ENCODE measurements at regions not wholly inside any gene's neighbourhood (a gene's known extent, or its start where the extent isn't known, plus 50 kb on each side); places are given as distances from the start of the nearest gene placed in this dataset.

DNA sequence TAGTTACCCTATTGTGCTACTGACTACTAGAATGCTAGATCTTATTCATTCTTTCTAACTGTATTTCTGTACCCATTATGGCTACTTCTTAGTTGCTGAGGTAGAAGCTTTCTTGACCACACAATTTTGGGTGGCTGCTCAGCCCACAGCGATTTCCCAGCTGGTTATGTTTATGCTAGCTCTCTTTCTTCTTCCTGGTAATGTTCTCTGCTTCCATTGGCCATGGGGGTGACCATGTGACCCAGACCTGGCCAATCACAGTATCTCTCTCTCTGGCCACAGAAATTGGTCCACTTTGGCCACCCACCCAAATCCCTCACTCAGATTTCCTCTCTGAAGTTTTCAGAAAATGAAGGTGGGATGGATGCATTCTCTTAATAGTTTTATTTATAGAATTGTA lies 427.9 kb upstream of the CLINT1 start:
- no peak for DNase-seq

DNA sequence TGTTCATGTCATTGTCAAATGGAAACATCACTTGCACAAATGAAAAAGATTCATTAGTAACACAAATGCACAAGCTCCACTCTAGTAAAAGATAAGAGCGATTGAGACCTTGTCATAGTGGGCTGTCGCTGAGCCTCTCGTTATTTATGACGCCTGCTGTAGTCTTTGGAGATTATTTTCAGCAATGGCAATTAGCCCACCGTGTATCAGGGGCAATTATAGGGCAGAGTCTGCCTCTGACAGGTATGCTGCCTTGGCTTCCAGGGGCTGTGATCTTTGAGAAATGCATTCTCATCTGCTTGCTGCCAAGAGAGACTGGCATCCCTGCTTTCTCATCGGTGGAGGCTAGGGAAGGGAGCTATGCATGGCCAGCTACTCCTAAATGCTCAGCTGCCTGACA lies 426.8 kb upstream of the CLINT1 start:
- DNase-seq = no peak

DNA sequence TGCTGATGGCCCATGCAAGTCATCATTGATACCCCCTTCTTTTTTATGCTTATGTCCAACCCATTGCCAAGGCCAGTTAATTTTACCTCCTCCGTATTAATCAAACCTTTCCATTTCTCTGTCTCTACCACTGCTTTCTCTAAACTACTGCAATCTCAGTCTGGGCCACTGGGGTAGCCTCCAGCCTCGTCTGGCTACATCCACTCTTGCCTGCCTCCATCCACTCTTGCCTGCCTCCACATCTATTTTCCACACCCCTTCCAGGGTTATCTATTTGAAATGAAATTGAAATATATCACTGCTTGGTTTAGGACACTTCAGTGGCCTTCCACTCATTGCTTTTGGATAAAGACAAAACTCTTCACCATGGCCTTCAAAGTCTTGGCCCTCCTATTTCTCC lies 425.3 kb upstream of the CLINT1 start:
- no peak for DNase-seq

DNA sequence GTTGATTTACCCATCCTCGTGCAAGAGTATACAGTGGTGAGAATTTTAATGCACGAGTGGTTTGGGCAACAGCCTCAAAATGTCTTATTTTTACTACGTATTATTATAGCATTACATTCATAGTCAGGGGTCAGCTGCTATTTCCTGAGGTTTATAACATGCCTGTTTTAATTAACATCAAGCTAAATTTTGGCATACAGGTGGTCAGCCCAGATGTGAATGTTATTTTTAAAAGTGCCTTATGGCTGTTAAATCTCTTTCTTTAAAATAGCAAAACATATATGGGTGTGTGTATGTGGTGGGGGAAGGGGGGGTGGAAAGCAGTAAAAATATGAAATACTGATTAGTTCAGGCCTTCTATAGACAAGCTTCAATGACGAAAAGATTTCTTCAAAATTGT lies 424.5 kb upstream of the CLINT1 start:
- no peak for DNase-seq

DNA sequence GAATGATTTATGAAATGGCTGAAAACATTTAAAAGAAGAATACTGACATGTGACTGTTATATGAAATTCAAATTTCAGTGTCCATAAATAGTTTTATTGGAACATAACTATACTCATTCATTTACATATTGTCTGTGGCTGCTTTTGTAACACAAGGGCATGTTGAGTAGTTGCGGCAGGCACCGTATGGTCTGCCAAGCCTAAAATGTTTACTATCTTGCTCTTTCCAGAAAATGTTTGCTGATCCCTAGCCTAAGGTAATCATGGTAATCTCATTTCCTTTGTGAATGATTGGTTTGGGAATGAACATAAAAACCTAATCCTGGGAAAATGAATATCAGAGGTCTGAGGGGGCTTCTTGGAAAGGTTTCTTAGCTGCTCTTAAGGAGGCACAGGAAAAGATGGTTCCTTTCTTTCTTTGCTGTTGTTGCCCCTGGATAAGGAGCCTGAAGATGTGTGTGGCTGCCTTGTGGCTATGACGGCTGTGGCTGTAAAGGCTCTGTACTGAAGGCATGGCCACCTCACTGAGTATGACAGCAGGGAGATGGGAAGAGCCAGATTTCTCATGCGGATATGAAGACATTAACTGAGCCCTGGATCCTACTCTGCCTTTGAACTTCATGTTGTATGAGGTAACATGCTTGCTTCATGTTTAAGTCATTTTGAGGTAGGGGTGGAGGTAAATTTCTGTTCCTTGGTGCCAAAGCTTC lies 419.4 kb upstream of the CLINT1 start:
- no peak for DNase-seq

DNA sequence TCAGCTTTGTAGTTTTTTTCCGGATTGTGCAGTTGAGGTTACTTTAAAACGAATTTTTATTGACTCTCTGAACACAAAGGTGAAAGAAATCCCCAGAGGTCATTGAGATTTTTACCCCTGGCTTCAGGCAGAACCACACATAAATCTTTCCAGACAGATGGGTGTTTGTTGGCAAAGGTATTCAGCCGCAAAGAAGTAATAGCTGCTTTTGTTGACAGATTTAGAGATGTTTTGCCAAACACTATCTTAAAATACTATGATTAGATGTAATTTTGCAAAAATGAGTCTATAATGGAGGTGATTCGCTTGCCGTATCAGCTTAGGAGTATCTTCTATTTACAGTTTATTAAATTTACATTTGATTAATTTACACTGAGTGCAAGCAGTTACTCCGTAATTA lies 418.3 kb upstream of the CLINT1 start:
- no peak for DNase-seq

DNA sequence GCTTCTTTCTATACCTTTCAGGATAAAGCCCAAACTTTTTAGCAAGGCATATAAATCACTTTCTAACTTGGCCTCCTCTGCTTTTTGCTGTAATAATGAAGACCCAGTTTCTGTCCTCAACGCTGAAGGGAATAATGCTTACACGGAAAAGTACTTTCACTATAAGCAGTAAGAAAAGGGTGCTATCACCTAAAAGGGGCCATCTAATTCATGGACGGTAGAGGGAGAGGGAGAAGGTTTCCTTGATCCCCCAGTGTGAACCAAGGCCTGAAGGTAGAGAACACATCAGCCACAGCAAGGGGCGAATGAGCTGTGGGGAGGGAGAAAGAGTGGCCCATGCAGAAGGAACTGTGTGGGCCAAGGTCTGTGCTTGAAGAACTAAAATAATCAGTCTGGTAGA lies 417.7 kb upstream of the CLINT1 start:
- no peak for DNase-seq

DNA sequence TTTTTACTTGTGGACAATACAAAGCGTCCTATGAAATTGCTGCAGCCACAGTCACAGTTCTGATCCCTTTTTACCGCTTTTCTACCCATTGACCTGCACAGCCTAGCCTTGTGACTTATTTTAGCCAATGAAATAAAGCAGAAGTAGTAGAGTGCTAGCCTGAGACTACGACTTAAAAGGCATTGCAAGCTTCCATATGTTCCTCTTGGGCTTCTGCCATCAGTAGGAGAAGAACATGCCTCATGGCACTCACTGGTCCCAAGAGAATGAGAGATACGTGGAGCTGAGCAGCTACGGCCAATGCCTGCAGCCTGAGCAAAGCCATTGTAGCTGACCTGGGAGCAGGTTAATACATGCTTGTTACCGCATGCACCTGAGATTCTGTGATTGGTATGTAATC lies 416.6 kb upstream of the CLINT1 start:
- DNase-seq = no peak

DNA sequence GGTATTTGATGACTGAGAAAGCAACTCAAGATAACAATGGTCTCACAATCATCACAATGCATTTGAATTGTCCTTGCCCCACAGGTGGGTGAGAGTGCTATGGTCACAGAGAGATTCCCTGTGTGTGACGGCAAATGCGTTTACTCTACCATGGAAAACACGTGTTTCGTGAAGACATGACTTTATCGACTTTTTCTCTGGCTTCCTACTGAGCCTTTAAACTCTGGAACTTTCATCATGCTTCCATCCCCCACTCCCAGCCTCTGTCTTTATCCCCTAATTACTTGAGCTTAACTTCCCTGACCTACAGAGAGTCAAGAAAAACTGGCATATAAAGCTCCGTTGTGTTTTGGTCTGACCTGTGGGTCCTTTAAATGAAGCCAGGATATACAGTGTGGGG lies 414.1 kb upstream of the CLINT1 start:
- no peak for DNase-seq

DNA sequence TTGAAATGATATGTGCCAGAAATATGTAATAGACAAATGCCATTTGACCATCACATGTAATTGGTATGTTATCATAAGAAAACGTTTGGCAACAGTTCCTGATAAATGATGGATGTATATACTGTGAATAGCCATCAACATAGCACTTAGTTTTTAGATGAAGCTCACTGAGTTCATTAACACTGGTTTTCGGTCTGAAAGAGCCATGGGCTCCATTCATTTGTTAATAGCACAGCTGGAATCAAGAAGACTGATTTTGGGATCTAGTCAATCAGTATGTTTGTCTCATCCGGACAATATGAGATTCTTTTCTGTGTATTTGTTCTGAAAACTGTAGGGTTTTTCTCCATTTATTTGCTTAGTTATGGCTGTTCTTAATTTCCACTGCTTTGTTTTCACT lies 413.5 kb upstream of the CLINT1 start:
- no peak for DNase-seq

DNA sequence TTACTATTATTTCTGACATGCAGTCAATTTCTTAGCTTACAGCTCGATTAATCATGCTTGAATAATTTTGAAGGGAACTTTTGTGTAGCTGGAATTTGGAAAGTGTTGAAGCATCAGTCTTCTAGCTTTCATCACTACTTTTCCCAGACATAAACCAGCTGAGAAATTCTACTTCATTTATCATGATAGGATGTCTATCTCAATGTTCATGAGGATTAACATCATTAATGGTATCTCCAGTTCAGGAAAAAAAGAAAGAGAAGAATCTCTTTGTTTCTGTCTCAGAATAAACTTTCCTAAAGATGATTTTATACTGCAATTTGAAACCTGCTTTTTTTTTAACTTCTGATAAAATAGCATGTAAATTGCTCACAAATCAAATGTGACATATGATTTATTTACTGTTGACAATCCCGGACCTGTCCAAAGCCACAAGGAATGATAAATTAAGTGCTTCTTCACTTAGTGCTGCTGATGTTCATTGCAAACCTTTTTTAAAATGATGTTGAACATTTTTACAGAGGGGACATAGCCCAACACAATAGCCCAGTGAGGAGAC lies 412.1 kb upstream of the CLINT1 start:
- DNase-seq = no peak

DNA sequence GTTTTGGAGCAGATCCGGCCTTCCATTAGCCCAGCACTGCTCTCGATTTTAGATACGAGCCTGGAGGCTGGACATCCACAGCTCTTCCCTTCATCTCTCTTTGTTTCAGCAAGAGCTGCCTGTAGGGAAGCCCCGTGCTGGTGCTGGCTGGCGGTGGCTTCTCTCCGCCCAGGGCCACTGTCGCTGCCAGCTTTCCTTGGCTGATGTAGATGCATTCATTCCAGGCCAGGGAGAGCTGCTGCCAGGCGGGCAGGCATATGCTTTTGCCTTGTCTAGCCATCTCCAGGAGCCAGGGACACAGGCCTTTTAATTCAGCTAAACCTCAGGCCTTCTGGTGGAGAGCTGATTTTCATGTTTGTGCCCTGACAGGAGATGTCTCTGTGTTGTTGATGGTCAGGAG lies 409.3 kb upstream of the CLINT1 start:
- no peak for DNase-seq

DNA sequence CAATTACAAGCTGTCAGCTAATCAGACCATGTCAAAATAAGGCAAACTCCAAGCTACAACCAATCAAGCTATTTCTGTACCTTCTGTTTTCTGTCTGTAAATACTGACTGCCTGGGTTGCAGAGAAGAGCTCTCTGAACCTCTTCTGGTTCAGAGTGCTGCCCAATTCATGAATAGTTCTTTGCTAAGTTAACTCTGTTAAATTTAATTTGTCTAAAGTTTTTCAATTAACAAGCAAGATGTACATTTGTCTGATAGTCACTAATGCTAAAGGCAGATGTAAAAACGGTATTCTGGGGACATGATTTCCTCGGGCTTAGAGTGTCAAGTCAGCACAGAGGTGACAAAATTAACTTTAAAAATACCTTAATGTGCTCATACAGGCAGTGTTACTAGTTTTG lies 408.3 kb upstream of the CLINT1 start:
- no peak for DNase-seq

DNA sequence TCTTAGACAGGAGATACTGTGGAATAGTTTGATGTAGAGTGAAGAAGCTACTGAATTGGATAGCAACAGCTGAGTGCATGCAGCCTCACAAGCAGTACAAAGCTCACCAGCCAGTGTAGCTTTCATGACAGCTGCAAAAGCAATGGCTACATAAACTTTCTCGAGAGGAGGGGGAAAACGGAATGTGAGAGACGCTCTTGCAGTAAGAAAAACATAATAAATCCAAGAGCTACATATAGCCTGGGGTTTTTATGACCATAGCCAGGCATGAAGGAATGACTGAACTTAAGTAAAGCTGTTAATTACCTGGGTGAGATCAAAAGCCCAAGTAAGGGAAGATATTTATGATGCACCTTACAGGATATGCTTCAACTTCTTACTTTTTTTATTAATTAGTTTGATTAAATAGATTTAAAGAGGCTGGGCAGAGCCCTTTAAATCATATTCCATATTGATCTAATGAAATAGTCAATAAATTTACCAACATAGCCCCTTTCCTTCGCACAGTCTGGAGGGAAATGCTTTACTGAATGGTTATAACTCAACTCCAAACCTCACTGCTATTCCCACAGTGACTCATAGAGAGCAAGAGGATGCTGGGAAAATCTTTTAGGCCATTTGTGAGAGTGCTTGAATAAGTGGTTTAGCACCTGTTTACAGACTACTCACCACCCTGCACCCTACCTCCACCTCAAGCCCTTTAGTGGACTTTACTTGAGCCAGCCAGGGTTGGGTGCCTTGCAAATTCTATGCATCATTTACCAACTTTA lies 407.2 kb upstream of the CLINT1 start:
- DNase-seq = no peak

DNA sequence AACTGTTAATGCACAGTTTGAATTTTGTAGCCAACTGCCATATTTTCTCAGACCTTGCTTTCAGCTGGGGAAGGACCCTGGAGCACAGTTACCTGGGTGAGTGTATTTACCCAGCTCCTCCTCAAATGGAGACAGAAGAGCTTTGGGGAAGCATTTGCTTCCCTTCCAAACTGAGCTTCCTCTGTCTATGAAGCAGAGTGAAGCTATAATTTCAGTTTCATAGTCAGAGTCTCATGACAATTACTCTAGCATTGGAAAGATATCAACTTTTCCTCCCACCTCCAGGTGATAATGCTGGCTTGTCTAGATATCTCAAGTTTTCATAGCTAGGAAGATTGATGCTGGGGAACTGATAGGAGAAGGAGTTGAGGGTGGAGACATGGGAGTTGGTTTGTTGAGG lies 406.4 kb upstream of the CLINT1 start:
- DNase-seq = no peak

DNA sequence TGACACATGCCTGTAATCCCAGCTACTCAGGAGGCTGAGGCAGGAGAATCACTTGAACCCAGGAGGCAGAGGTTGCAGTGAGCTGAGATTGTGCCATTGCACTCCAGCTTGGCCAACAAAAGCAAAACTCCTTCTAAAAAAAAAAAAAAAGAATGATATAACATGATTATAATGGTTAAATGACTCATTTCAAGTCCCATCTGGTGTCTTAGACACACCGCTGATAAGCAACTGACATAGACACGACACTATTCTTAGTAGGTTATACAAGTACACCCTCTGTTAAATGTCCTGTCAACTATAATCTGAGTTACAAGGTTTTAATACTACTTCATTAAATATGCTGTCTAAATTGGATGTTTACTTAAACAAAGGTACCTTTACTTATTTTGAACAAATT lies 405.3 kb upstream of the CLINT1 start:
- no peak for DNase-seq

DNA sequence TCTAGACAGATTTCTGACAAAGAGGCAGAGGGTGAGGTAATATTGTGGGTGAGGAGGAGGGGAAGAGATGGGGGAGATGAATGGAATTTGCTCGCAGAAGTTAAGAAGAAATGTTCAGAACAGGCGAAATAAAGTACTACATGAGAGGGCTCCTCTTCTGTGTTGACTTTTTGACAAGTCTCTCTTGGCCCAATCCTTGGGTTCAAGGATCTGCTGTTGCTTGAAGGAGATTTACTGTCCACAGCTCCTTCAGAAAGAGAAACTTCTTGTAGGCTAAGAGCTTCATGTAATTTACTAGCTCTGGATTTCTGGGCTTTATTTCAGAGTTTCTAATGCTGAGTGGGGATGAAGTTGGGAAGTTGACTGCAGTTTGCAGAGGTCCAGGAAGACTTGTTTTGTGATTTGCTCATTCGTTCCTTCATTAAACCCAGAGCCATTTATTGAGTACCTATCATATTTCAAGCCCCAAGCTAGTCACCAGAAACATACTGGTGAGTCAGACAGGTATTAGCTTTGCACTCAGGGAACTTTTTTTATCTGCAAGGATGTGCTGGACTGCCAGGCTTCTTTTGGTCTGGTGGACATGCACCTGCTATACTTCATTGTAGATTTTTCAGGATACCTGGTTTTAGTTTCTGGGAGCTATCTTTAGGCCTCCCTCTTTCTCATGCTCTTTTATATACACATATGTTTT lies 402.9 kb upstream of the CLINT1 start:
- DNase-seq = no peak

DNA sequence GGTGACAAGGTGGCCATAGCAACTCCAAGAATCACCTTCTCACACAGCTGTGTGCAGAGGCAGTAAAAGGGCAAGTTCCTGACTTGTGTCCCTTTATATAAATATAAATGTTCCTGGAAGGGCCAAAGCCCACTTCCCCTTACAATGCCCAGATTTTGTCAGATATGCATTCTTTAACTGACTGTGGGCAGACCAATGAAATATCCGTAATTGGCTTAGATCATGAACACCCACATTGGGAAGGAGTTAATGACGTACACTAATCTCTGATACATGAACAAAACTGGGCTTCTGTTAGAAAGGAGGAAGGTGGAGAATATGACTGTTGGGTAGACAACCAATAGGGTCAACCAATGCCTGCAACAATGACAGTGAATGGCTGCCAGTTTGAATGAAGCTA lies 397.2 kb upstream of the CLINT1 start:
- DNase-seq = no peak

DNA sequence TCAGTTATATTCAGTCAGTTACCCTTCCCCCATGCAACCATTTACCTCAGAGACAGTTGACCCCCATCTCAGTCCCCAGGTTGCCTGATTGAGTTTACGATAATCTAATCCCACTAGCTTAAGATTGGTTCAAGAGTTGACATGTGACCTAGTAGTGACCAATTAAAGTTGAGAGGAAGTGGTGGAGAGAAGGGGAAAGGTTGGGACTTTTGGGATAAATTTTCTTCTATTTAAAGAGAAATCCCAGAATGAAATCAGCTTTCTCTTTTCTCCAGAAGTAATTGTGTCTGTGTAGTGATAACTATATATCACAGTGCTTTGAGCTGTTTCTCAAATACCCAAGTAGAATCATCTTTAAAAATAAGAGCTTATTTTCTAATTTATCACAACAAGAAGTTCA lies 396.7 kb upstream of the CLINT1 start:
- DNase-seq = no peak

DNA sequence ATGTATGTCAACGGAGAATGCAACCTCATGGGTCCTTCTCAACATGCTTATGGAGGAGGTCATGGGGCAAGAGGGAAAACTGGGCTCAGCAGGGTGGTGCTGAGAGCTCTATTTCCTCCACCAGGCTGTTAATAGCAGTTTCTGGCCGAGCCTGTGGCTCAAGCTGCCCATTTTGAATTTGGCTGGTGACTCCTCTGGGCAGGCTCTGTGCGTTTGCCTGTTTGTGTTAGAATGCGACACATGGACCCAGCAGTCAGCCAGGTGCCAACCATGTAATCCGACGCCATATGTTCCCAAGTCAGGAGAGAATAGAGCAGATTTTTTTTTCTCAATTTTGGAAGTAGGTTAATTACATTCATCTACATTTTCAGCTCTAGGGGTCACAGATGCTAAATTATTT lies 387.7 kb upstream of the CLINT1 start:
- DNase-seq = no peak

DNA sequence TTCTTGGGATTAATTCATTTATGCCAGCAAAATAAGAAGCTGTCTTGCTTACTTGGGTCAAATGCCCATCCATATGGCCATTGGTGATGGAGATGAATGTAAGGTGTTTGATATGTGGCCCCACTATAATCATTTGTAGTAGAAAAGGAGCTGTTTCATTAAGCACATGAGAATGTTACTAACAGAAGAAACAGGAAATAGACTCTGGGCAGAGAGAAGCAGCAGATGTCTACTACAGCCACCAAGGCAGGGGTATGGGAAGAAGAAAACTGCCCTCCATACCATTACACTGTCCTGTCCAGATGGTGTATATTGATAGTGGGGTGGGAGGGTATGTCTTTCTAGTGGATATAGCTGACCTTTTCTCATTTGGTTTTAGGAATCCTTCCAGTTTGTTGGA lies 386.6 kb upstream of the CLINT1 start:
- no peak for DNase-seq

DNA sequence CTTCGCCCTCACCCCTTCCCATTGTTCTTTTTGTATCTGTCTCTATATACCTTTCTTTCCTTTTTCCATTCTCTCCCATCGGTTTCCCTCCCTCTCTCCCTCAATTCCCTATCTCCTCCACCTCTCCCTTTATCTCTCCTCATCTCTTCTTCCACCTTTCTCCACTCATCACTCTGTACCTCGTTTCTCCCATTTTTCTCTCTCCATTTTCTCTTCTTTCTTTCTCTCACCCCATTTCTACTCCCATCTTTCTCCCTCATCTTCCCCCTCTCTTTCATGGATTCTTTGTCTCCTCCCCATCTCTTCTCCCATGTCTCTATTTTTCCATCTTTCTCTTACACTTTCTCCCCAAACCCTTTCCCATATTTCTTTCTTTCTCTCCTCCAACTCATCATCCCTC lies 385.9 kb upstream of the CLINT1 start:
- no peak for DNase-seq

DNA sequence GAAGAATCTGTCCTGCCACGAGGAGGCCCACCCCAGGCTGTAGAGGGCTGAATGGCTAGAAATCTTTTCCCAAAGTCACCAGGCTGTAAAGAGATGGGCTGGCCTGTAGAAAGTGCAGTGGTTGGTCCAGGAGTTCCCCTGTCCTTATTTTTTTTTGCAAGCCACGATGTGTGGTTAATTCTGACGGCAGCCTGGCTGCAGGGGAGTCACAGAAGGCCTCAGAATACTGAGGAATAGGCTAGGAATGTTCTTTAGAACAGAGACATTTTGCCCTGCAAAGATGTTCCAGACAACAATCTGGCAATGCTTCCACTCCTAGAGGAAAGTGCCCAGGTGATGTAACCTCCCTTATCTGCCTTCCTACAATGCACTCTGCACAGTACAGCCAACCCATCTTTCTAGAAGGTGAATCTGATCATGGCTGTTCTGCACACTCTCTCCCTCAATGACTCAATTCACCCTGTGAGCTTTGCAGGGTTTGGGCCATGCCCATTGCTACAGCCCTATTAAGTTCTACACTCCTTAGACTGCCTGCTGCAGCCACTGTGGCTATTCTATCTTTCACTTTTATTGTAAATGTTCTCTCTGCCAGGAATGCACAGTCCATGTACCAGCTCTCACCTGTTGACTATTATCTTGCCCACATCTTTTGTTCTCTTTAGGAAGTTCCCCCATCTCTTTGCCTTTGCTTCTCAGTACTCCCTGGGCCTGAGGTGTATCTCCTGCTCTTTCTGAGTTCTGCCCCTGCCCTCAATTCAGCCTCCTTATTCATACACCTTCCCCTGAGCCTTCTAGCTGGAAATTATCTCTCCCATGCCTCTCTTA lies 377.8 kb upstream of the CLINT1 start:
- DNase-seq = no peak

Measured in RPMI8226 (cell line).